ENCODE measurements at regions not wholly inside any gene's neighbourhood (a gene's known extent, or its start where the extent isn't known, plus 50 kb on each side); places are given as distances from the start of the nearest gene placed in this dataset.

GRCh38 chr13:73816702-73817101, 317.5 kb downstream of the KLF12 start:
- TF ChIP-seq POLR2AphosphoS5 (IDR thresholded peaks at IDR 0.05; ENCODE audit: low read depth, low read length), result no peak
- TF ChIP-seq REST (IDR thresholded peaks at IDR 0.05; ENCODE audit: insufficient read depth in 1 of 2, low read depth in 2 of 2, low read length in 2 of 2), result no peak
- TF ChIP-seq FOXP2 (optimal IDR thresholded peaks at IDR 0.05; ENCODE audit: borderline replicate concordance, extremely low read depth, extremely low read length, insufficient read depth), result no peak
- TF ChIP-seq TAF1 (IDR thresholded peaks at IDR 0.05; ENCODE audit: borderline replicate concordance, insufficient read depth, low read length), result no peak
- no peak for TF ChIP-seq SIN3A (IDR thresholded peaks at IDR 0.05; ENCODE audit: borderline replicate concordance, insufficient read depth, low read length)

All from PFSK-1 (cell line).